Cardiac fibroblast (primary cell): ENCODE measurements at regions not wholly inside any gene's neighbourhood (a gene's known extent, or its start where the extent isn't known, plus 50 kb on each side); places are given as distances from the start of the nearest gene placed in this dataset.

Experiments
- DNase-seq, 2 donors: peaks; one replicate each; pipeline versions ENCODE4 v3.0.0 to v3.0.0-alpha.2; 2010; ENCODE audit warnings: low read depth in 2 of 2
- H3K4me3 ChIP-seq, 2 donors: replicated peaks in 1 of 2; 1 replicate in 1 of 2; 2 replicates in 1 of 2; pipeline ENCODE4 v1.5.1; 2011; ENCODE audit warnings: low read depth in 2 of 2, low read length in 2 of 2, mild to moderate bottlenecking in 2 of 2, moderate library complexity in 1 of 2
- CTCF ChIP-seq: IDR thresholded peaks from one replicate; pipeline ENCODE4 v1.5.1; 2011; ENCODE audit warnings: low read depth, mild to moderate bottlenecking, low read length, inconsistent platforms

GRCh38 chr18:53639687-53640086 lies 584.8 kb downstream of the MBD2 start:
- H3K4me3 ChIP-seq: no peak overlapping the region
- no peak for DNase-seq
- no peak for TF ChIP-seq CTCF

- no peak for DNase-seq
- H3K4me3 ChIP-seq: no peak overlapping the region
- TF ChIP-seq CTCF: no peak
These were observed 595.1 kb downstream of the MBD2 start for GRCh38 chr18:53629337-53629736.

- DNase-seq: no peak
- no peak for TF ChIP-seq CTCF
- no peak overlapping the region for H3K4me3 ChIP-seq
These were observed 598.4 kb downstream of the MBD2 start for GRCh38 chr18:53625997-53626599.

- TF ChIP-seq CTCF: no peak
- no peak overlapping the region for H3K4me3 ChIP-seq
- no peak for DNase-seq
These were observed 613.5 kb downstream of the MBD2 start for GRCh38 chr18:53610957-53611356.

DNA sequence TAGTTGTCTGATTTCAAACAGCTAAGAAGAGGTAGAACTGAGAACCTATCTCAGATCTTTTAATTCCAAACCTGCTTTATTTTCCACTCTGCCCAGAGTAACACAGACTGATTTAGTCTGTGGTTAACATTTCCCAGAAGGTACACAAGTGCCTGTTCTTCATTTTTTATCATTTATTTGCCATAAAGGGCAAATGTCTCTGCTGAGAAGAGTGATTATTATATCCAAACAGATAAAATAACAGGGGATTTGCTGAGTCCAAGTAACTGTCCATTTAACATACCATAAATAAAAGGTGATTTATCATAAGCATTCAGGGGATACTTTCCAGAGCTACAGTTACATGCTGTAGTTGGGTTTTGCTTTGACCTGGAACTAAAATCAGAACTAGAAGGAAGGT lies 617.7 kb downstream of the MBD2 start:
- TF ChIP-seq CTCF: no peak
- H3K4me3 ChIP-seq: no peak overlapping the region
- no peak for DNase-seq

DNA sequence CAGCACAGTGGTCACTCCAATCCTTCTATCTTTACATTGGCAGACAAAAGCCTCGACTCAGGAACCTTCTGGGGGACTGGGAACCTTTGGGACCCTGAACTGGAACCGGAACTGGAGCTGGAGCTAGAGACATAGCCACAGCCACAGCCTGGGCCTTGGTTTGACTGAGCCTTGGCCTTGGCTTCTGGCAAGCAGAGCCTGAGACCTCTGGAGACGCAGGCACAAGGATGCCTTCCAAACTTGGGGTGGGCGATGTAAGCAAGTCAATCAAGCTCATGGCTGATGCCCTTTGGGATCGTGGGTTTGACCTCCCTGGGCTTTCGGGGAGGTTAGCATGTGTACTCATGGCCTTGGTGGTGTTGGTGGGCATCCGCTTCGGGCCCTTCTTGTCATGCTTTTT lies 619.3 kb downstream of the MBD2 start:
- DNase-seq: no peak
- no peak for TF ChIP-seq CTCF
- no peak overlapping the region for H3K4me3 ChIP-seq

DNA sequence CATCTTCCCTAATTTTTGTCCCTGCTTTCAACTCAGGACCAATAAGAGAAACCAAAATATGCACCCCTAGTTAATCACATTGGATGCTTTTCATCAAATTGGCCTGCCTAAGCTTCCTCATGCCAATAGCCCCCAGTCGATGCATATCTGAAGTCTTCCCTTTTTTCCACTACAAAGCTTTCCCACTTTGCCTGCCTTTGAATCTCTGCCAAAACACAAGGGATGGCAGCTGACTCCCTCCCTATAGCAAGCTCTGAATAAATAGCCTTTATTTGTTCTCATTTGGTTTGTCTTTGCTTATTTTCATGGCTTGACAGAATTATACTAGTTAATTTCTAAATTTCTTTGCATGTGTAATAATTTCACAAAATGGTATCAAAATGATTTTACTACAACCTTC lies 621.2 kb downstream of the MBD2 start:
- no peak for TF ChIP-seq CTCF
- H3K4me3 ChIP-seq: no peak overlapping the region
- DNase-seq: no peak
